ENCODE measurements at regions not wholly inside any gene's neighbourhood (a gene's known extent, or its start where the extent isn't known, plus 50 kb on each side); places are given as distances from the start of the nearest gene placed in this dataset.

DNA sequence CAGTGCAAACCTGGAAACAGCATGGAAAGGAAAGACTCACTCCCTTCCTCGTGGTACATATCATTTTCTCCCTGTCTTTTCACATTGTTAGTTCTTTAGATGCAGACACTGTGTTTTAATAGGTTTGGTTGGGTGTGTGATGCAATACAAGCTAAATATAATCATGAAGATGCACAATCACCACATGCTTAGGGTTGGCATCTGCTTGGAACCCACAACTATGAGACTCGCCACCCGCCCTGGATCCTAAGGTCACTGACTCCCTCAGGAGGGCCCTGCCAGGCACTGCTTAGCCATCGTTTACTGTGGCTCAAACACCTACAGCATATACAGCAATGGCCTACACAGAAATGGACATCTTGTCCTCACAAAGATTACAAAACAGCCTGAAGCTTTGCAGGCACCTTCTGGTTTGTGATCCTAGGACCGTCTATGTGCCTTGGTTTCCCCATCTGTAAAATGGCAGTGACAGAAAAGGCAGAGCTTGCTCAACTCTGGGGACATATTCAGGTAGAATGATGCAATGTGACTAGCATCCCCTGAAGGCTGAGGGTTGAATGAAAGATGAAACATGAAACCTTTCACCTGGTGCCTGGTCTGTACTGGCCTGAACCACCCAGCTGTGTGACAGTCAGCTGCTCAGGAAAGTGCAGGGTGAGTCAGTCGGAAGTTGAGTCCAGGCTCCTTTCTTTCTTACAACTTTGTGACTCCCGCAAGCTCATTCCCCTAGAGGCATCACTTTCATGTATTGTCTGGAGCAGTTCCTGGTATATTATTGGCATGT is 123.6 kb upstream of the PFN2 start:
- no peak overlapping the region; the same call in 1 of the 2 replicates for H3K4me2 ChIP-seq (ENCODE audit: low read depth, low read length)
- H3K36me3 ChIP-seq (replicated peaks; ENCODE audit: insufficient read depth, low read length): no peaks in the 10 kb centered on the region
- no peak overlapping the region for H3K4me3 ChIP-seq (ENCODE audit: low read length)
- H3K27ac ChIP-seq (ENCODE audit: low read length): peak overlapping the region; percentile 46; the same call in 1 of the 2 replicates
- H3K4me1 ChIP-seq (ENCODE audit: low read length): peaks cover 16% of the 10 kb centered on the region
- H2AFZ ChIP-seq (ENCODE audit: low read length): no peak overlapping the region
- no peak for TF ChIP-seq EZH2 (optimal IDR thresholded peaks at IDR 0.05; ENCODE audit: low read depth, low read length)
- no peak for TF ChIP-seq CTCF (IDR thresholded peaks at IDR 0.05; ENCODE audit: low read length)
- no peak for TF ChIP-seq EZH2phosphoT487 (IDR thresholded peaks at IDR 0.05; ENCODE audit: low read length)
- no peaks in the 10 kb centered on the region for H3F3A ChIP-seq (ENCODE audit: insufficient read depth, low read length)
- H3K9me2 ChIP-seq (replicated peaks; ENCODE audit: insufficient read depth, low read length): no peaks in the 10 kb centered on the region
- H4K20me1 ChIP-seq (ENCODE audit: insufficient read depth, low read length): no peaks in the 10 kb centered on the region
- no peaks in the 10 kb centered on the region for H3K9me3 ChIP-seq (replicated peaks; ENCODE audit: insufficient read depth, low read length)
- H3K9ac ChIP-seq (ENCODE audit: low read length): no peak overlapping the region
- H3K27me3 ChIP-seq (replicated peaks; ENCODE audit: insufficient read depth, low read length): no peaks in the 10 kb centered on the region
- DNase-seq: peak; percentile 76
- no peaks in the 10 kb centered on the region for H3K79me2 ChIP-seq (ENCODE audit: low read length)

- Histone ChIP-seq H3K4me3 (ENCODE audit: low read length) (no peak overlapping the region), H3F3A (ENCODE audit: insufficient read depth, low read length) (no peaks in the 10 kb centered on the region), H3K9ac (ENCODE audit: low read length) (no peak overlapping the region), H3K4me2 (ENCODE audit: low read depth, low read length) (no peak overlapping the region), H3K79me2 (ENCODE audit: low read length) (no peaks in the 10 kb centered on the region), H3K9me2 (replicated peaks; ENCODE audit: insufficient read depth, low read length) (no peaks in the 10 kb centered on the region), H2AFZ (ENCODE audit: low read length) (no peak overlapping the region), H3K9me3 (replicated peaks; ENCODE audit: insufficient read depth, low read length) (no peaks in the 10 kb centered on the region), H3K27ac (ENCODE audit: low read length) (no peak overlapping the region), H3K36me3 (replicated peaks; ENCODE audit: insufficient read depth, low read length) (no peaks in the 10 kb centered on the region), H3K4me1 (ENCODE audit: low read length) (peaks cover 16% of the 10 kb centered on the region), H4K20me1 (ENCODE audit: insufficient read depth, low read length) (no peaks in the 10 kb centered on the region), H3K27me3 (replicated peaks; ENCODE audit: insufficient read depth, low read length) (no peaks in the 10 kb centered on the region)
- no peak for DNase-seq
- TF ChIP-seq EZH2 (optimal IDR thresholded peaks at IDR 0.05; ENCODE audit: low read depth, low read length) (no peak), EZH2phosphoT487 (IDR thresholded peaks at IDR 0.05; ENCODE audit: low read length) (no peak)
Observed at GRCh38 chr3:150091626-150092025, 120.9 kb upstream of the PFN2 start.

- Histone ChIP-seq H3K9me3 (replicated peaks; ENCODE audit: insufficient read depth, low read length) (no peaks in the 10 kb centered on the region), H3K9ac (ENCODE audit: low read length) (no peak overlapping the region), H3K4me2 (ENCODE audit: low read depth, low read length) (no peak overlapping the region), H2AFZ (ENCODE audit: low read length) (no peak overlapping the region), H4K20me1 (ENCODE audit: insufficient read depth, low read length) (no peaks in the 10 kb centered on the region), H3K27ac (ENCODE audit: low read length) (no peak overlapping the region), H3K27me3 (replicated peaks; ENCODE audit: insufficient read depth, low read length) (no peaks in the 10 kb centered on the region), H3K9me2 (replicated peaks; ENCODE audit: insufficient read depth, low read length) (no peaks in the 10 kb centered on the region), H3K4me1 (ENCODE audit: low read length) (peaks cover 16% of the 10 kb centered on the region), H3K79me2 (ENCODE audit: low read length) (no peaks in the 10 kb centered on the region), H3K4me3 (ENCODE audit: low read length) (no peak overlapping the region), H3F3A (ENCODE audit: insufficient read depth, low read length) (no peaks in the 10 kb centered on the region), H3K36me3 (replicated peaks; ENCODE audit: insufficient read depth, low read length) (no peaks in the 10 kb centered on the region)
- TF ChIP-seq EZH2 (optimal IDR thresholded peaks at IDR 0.05; ENCODE audit: low read depth, low read length) (no peak), EZH2phosphoT487 (IDR thresholded peaks at IDR 0.05; ENCODE audit: low read length) (no peak), CTCF (IDR thresholded peaks at IDR 0.05; ENCODE audit: low read length) (no peak)
- DNase-seq: no peak
Observed at GRCh38 chr3:150090877-150091276, 120.2 kb upstream of the PFN2 start.

DNA sequence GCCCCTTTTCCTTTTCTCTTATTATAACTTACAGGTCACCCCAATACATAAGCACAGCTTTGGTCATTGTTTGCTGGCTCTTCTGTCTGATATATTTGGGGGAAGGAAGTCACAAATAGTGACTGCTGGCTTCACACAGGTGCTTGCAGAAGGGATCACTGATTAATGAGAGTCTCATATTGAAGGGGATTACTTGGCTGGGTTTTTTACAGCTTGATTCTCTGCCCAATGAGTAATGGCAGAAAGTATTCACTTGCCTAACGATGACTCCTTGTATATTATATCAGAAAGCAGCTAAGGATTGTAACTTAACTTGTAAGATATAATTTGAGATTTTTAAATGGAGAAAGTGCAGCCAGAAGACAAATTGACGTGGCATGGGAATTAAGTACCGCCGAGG is 119.3 kb upstream of the PFN2 start:
- Histone ChIP-seq H3K4me2 (ENCODE audit: low read depth, low read length) (no peak overlapping the region), H3K27ac (ENCODE audit: low read length) (no peak overlapping the region), H3F3A (ENCODE audit: insufficient read depth, low read length) (no peaks in the 10 kb centered on the region), H2AFZ (ENCODE audit: low read length) (no peak overlapping the region), H3K4me1 (ENCODE audit: low read length) (peaks cover 12% of the 10 kb centered on the region), H3K27me3 (replicated peaks; ENCODE audit: insufficient read depth, low read length) (no peaks in the 10 kb centered on the region), H3K36me3 (replicated peaks; ENCODE audit: insufficient read depth, low read length) (no peaks in the 10 kb centered on the region), H3K9me2 (replicated peaks; ENCODE audit: insufficient read depth, low read length) (no peaks in the 10 kb centered on the region), H3K9me3 (replicated peaks; ENCODE audit: insufficient read depth, low read length) (no peaks in the 10 kb centered on the region), H3K4me3 (ENCODE audit: low read length) (no peak overlapping the region), H3K9ac (ENCODE audit: low read length) (no peak overlapping the region), H3K79me2 (ENCODE audit: low read length) (no peaks in the 10 kb centered on the region), H4K20me1 (ENCODE audit: insufficient read depth, low read length) (no peaks in the 10 kb centered on the region)
- TF ChIP-seq CTCF (IDR thresholded peaks at IDR 0.05; ENCODE audit: low read length) (no peak), EZH2phosphoT487 (IDR thresholded peaks at IDR 0.05; ENCODE audit: low read length) (no peak), EZH2 (optimal IDR thresholded peaks at IDR 0.05; ENCODE audit: low read depth, low read length) (no peak)
- no peak for DNase-seq
